HepG2 (cell line): ENCODE measurements at regions not wholly inside any gene's neighbourhood (a gene's known extent, or its start where the extent isn't known, plus 50 kb on each side); places are given as distances from the start of the nearest gene placed in this dataset.

Experiments used
- ATAC-seq: fragments of 200-7000 bp; cut with Tn5 transposase; 3 replicates; pipeline ENCODE4 v1.9.1; 2020; ENCODE audit warnings: mild to moderate bottlenecking, moderate library complexity
- BruUV-seq: library from RNA; stranded (reverse); fragments of 400-500 nt; replicated peaks from 2 replicates; lab custom pipeline; 2021; lab: Mats Ljungman, UMichigan
- CTCF ChIA-PET: fragments of 300-600 bp; formaldehyde crosslinking; extraction: SDS; loops from one replicate; lab custom pipeline; 2021; ENCODE audit warnings: low total read pairs, inconsistent platforms, low intra/inter-chr PET ratio; lab: Yijun Ruan, JAX
- POLR2A ChIA-PET: fragments of 350-600 bp; sonication (Branson Sonifier 250); formaldehyde crosslinking; loops from one replicate; lab custom pipeline; 2020; ENCODE audit warnings: antibody characterized with exemption, inconsistent platforms; lab: Yijun Ruan, JAX
- DNase-seq: peaks from one replicate; pipeline ENCODE4 v3.0.0-alpha.2; 2015; ENCODE audit warnings: low spot score
- FAIRE-seq: peaks from 3 replicates; lab custom pipeline; 2011; peaks lifted over from hg19 to GRCh38; lab: Jason Lieb, UNC
- H2AFZ ChIP-seq: one replicate; pipeline ENCODE4 v1.6.1; 2011; ENCODE audit warnings: low read length, inconsistent platforms
- H3K27ac ChIP-seq: fragments of 300-600 bp; 3 replicates; pipeline ENCODE4 v1.8.0; 2011; ENCODE audit warnings: mixed run types, mild to moderate bottlenecking, mixed read lengths, low read length, inconsistent platforms; ENCODE audit not compliant: insufficient read depth; ENCODE audit errors: extremely low read length
- H3K27me3 ChIP-seq, 2 experiments: fragments of 200-600 bp in 1 of 2; 2 replicates in 1 of 2; 3 replicates in 1 of 2; pipeline versions ENCODE4 v1.6.0 to v1.8.0; 2011; ENCODE audit warnings: low read length in 2 of 2, mild to moderate bottlenecking in 2 of 2, moderate library complexity in 2 of 2, inconsistent platforms in 1 of 2; ENCODE audit not compliant: insufficient read depth in 2 of 2, control insufficient read depth in 1 of 2
- H3K36me3 ChIP-seq, 2 experiments: fragments of 200-600 bp in 1 of 2; replicated peaks in 1 of 2; 2 replicates in 1 of 2; 3 replicates in 1 of 2; pipeline versions ENCODE4 v1.5.1 to v1.8.0; 2011; ENCODE audit warnings: low read length in 2 of 2, inconsistent platforms in 1 of 2; ENCODE audit not compliant: insufficient read depth in 2 of 2, control insufficient read depth in 1 of 2
- H3K4me1 ChIP-seq: 2 replicates; pipeline ENCODE4 v1.5.1; 2012; ENCODE audit warnings: low read length, inconsistent platforms; ENCODE audit not compliant: insufficient read depth
- H3K4me2 ChIP-seq: 2 replicates; pipeline ENCODE4 v1.6.0; 2011; ENCODE audit warnings: low read depth, low read length, inconsistent platforms
- H3K4me3 ChIP-seq, 3 experiments: fragments of 200-600 bp in 1 of 3; sonication (generic), shearing (Covaris generic) in 1 of 3; replicated peaks in 1 of 3; 2 replicates each; pipeline ENCODE4 v1.5.1; 2011 to 2016; ENCODE audit warnings: low read length in 3 of 3, inconsistent platforms in 2 of 3, low read depth in 2 of 3, mild to moderate bottlenecking in 2 of 3, control low read depth in 1 of 3, mixed read lengths in 1 of 3; ENCODE audit not compliant: insufficient read depth in 1 of 3
- H3K79me2 ChIP-seq: one replicate; pipeline ENCODE4 v1.6.1; 2011; ENCODE audit warnings: low read length, inconsistent platforms; ENCODE audit not compliant: insufficient read depth
- H3K9ac ChIP-seq: 2 replicates; pipeline ENCODE4 v1.6.0; 2011; ENCODE audit warnings: mild to moderate bottlenecking, low read depth, low read length, inconsistent platforms; ENCODE audit not compliant: insufficient read depth
- H3K9me3 ChIP-seq: 2 replicates; pipeline ENCODE4 v1.5.1; 2012; ENCODE audit warnings: mild to moderate bottlenecking, low read length
- H4K20me1 ChIP-seq: 2 replicates; pipeline ENCODE4 v1.6.0; 2011; ENCODE audit warnings: inconsistent platforms, mild to moderate bottlenecking, low read length, moderate library complexity; ENCODE audit not compliant: insufficient read depth
- FOXM1 ChIP-seq: sonication (generic); formaldehyde crosslinking; IDR thresholded peaks from 2 replicates; pipeline ENCODE4 v1.5.0; 2020; ENCODE audit warnings: missing genetic modification reagents
- MBD4 ChIP-seq: IDR thresholded peaks from 2 replicates; pipeline ENCODE4 v1.6.1; 2012; ENCODE audit warnings: low read length, inconsistent platforms, borderline replicate concordance
- PPARG ChIP-seq: conservative IDR thresholded peaks from 2 replicates; pipeline ENCODE4 v1.6.1; 2016; ENCODE audit warnings: missing biosample characterization, missing genetic modification reagents
- ZNF350 ChIP-seq: sonication (generic); formaldehyde crosslinking; IDR thresholded peaks from 2 replicates; pipeline ENCODE4 v1.4.0; 2020; ENCODE audit warnings: mild to moderate bottlenecking, low read depth, missing genetic modification reagents, borderline replicate concordance
- WGBS: methylation state at CpG from one replicate; pipeline ENCODE4 v1.1.6; 2017; ENCODE audit warnings: low lambda C conversion rate; 5-methylcytosine and 5-hydroxymethylcytosine counted together
- in situ Hi-C: cut with HindIII; loops from 2 replicates; pipeline ENCODE4 v1.10.0; 2017; ENCODE audit warnings: low pct_unique_long_range_greater_than_20kb; ENCODE audit not compliant: extremely low pct_ligation_motif_present
- intact Hi-C: fragments of 100-400 bp; cut with micrococcal nuclease; formaldehyde crosslinking; loops from one replicate; pipeline ENCODE4 v1.10.0; 2022; ENCODE audit not compliant: unreplicated experiment

DNA sequence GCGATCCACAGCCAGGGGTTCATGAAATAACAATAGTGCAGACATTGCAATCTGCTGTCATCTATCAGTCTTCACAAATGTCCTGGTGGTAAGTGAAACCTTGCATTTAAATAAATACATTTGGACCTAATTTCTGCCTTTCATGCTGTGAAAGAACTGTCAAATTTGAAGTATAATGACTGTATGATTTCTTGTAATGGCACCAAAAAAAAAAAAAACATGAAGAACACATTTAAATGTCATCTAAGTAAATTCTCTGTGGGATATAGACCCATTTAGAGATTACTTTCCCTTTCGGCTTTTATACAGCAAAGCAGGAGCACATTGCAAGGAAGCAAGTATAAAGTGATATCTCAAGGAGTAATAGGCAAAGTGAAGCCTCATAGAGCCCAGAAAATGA, 431.5 kb upstream of the SGCD start:
- no peaks in the 10 kb centered on the region for H4K20me1 ChIP-seq
- POLR2A ChIA-PET: no interaction called here
- H3K9me3 ChIP-seq: no peaks in the 10 kb centered on the region
- H3K79me2 ChIP-seq: no peaks in the 10 kb centered on the region
- H3K9ac ChIP-seq: no peak overlapping the region
- H3K4me3 ChIP-seq: no peak overlapping the region
- no peaks in the 10 kb centered on the region for H3K27me3 ChIP-seq
- intact Hi-C loops: no loop called here
- no peaks in the 10 kb centered on the region for H3K4me1 ChIP-seq
- WGBS: 6% methylated on average over 2 of the region's 2 CpGs
- no peaks in the 10 kb centered on the region for H3K36me3 ChIP-seq
- no TSS peak for BruUV-seq
- in situ Hi-C loops: no loop called here
- DNase-seq: no peak
- TF ChIP-seq ZNF350 (no peak), MBD4 (no peak), FOXM1 (CRISPR knock-in tag) (no peak)
- TF ChIP-seq, all 625 proteins: peak for 0
- no peak for FAIRE-seq
- no peak overlapping the region for H3K27ac ChIP-seq
- CTCF ChIA-PET: no interaction called here
- H2AFZ ChIP-seq: no peak overlapping the region
- ATAC-seq: no peak
- no peak overlapping the region for H3K4me2 ChIP-seq

DNA sequence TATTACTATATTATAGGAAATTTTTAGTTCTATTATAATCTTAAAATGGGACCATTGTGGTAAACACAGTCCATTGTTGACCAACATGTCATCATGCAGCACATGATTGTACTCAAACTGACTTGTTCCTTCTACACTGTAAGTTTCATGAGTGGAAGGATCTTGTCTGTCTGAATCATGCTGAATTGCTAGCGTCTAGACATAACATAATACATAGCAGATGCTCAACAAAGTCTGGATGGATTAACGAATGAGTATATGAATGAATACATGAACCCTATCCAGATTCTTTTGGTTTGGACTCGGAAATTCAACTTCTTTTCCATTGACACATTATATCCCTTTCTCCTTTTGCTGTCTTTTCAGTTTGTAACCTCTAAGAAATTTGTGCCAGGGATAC, 429.2 kb upstream of the SGCD start:
- Histone ChIP-seq H3K27ac (no peak overlapping the region), H3K27me3 (no peaks in the 10 kb centered on the region), H3K36me3 (no peaks in the 10 kb centered on the region), H3K4me3 (no peak overlapping the region), H3K4me1 (no peaks in the 10 kb centered on the region), H3K79me2 (no peaks in the 10 kb centered on the region), H3K9me3 (no peaks in the 10 kb centered on the region), H4K20me1 (no peaks in the 10 kb centered on the region), H3K4me2 (no peak overlapping the region), H2AFZ (no peak overlapping the region), H3K9ac (no peak overlapping the region)
- no peak for TF ChIP-seq PPARG (CRISPR knock-in tag)
- BruUV-seq: no TSS peak
- 0% methylated on average over 3 of the region's 3 CpGs for WGBS
- no peak for ATAC-seq
- intact Hi-C loops (no loop called here), in situ Hi-C loops (no loop called here)
- FAIRE-seq: no peak
- POLR2A ChIA-PET: no interaction called here
- no peak for DNase-seq
- CTCF ChIA-PET: no interaction called here
